ENCODE measurements at regions not wholly inside any gene's neighbourhood (a gene's known extent, or its start where the extent isn't known, plus 50 kb on each side); places are given as distances from the start of the nearest gene placed in this dataset.

DNA sequence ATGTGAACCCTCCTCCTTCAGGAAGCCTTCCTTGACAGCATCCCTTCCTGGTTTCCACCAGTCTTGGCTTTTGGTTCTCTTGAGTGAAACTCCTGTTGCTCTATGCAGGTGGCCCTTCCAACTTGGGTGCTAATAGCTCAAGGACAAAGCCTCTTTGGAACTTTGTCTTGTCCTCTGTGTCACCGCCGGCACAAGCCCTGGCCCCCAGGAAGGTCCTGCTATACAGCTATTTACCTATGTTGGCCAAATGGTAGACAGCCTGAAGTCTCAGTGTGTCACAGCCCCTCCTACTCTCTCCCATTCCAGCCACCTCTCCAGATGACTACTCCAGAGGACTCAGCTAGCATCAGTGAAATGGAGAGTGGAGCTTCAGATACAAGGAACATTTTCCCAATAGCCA lies 94.7 kb upstream of the ZNF618 start:
- Histone ChIP-seq H4K20me1 (ENCODE audit: control insufficient read depth, extremely low read depth, insufficient read depth, low read length) (no peaks in the 10 kb centered on the region), H3K27me3 (ENCODE audit: control insufficient read depth, insufficient read depth, low read length) (peaks cover 17% of the 10 kb centered on the region)
- TF ChIP-seq, protein P1, sequence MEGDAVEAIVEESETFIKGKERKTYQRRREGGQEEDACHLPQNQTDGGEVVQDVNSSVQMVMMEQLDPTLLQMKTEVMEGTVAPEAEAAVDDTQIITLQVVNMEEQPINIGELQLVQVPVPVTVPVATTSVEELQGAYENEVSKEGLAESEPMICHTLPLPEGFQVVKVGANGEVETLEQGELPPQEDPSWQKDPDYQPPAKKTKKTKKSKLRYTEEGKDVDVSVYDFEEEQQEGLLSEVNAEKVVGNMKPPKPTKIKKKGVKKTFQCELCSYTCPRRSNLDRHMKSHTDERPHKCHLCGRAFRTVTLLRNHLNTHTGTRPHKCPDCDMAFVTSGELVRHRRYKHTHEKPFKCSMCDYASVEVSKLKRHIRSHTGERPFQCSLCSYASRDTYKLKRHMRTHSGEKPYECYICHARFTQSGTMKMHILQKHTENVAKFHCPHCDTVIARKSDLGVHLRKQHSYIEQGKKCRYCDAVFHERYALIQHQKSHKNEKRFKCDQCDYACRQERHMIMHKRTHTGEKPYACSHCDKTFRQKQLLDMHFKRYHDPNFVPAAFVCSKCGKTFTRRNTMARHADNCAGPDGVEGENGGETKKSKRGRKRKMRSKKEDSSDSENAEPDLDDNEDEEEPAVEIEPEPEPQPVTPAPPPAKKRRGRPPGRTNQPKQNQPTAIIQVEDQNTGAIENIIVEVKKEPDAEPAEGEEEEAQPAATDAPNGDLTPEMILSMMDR (conservative IDR thresholded peaks at IDR 0.05 in 1 of 2, IDR thresholded peaks at IDR 0.05 in 1 of 2; ENCODE audit: low read depth in 1 of 2, low read length in 2 of 2), result no peak
- TF ChIP-seq EZH2 (IDR thresholded peaks at IDR 0.05; ENCODE audit: low read length, missing control alignments), result no peak

DNA sequence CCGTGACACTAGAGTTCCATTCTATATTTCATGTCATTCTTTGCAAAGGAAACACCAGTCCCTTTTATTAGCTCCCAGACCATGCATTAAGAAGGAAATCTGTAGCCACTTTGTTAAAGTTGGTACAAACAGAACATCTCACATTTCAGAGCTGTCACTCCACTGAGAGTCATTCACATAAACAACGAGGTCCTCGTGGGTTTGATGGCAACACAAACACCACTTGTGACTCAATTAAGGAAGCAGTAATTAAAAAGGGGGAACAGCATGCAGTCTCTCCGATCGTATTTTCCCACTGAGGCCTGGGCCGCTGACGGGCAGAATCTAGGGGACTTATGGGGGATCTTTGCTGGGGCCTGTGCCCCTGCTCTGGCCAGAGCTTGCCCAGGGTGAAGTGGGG lies 94.2 kb upstream of the ZNF618 start:
- no peak for DNase-seq (ENCODE audit: low read depth in 2 of 2)
- Histone ChIP-seq H3K4me3 (replicated peaks in 1 of 4; ENCODE audit: control extremely low read depth in 1 of 4, insufficient read depth in 1 of 4, low read depth in 3 of 4, low read length in 4 of 4) (no peak overlapping the region), H4K20me1 (ENCODE audit: control insufficient read depth, extremely low read depth, insufficient read depth, low read length) (no peaks in the 10 kb centered on the region), H3K4me1 (ENCODE audit: control insufficient read depth, extremely low read depth, insufficient read depth, low read length) (no peaks in the 10 kb centered on the region), H3K4me2 (ENCODE audit: extremely low read depth, insufficient read depth, low read length) (no peak overlapping the region), H3K9me3 (ENCODE audit: control insufficient read depth, insufficient read depth, low read depth, low read length) (no peaks in the 10 kb centered on the region), H3K27me3 (ENCODE audit: control insufficient read depth, insufficient read depth, low read length) (peaks cover 17% of the 10 kb centered on the region), H3K27ac (ENCODE audit: insufficient read depth, low read length) (no peak overlapping the region), H3K9ac (ENCODE audit: insufficient read depth, low read length) (no peak overlapping the region), H3K79me2 (ENCODE audit: control insufficient read depth, insufficient read depth, low read length) (no peaks in the 10 kb centered on the region), H2AFZ (ENCODE audit: low read length) (no peak overlapping the region), H3K36me3 (ENCODE audit: control insufficient read depth, insufficient read depth, low read length) (no peaks in the 10 kb centered on the region)
- no peak for TF ChIP-seq EZH2 (IDR thresholded peaks at IDR 0.05; ENCODE audit: low read length, missing control alignments)
- TF ChIP-seq, protein P1 (conservative IDR thresholded peaks at IDR 0.05 in 1 of 2, IDR thresholded peaks at IDR 0.05 in 1 of 2; ENCODE audit: low read depth in 1 of 2, low read length in 2 of 2), result no peak

More for the DNA sequence above, 94.7 kb upstream of the ZNF618 start:
- no peak overlapping the region for H3K27ac ChIP-seq (ENCODE audit: insufficient read depth, low read length)
- no peaks in the 10 kb centered on the region for H3K4me1 ChIP-seq (ENCODE audit: control insufficient read depth, extremely low read depth, insufficient read depth, low read length)
- no peaks in the 10 kb centered on the region for H3K9me3 ChIP-seq (ENCODE audit: control insufficient read depth, insufficient read depth, low read depth, low read length)
- DNase-seq (ENCODE audit: low read depth in 2 of 2), result no peak
- no peak overlapping the region for H2AFZ ChIP-seq (ENCODE audit: low read length)
- no peak overlapping the region for H3K9ac ChIP-seq (ENCODE audit: insufficient read depth, low read length)
- H3K4me2 ChIP-seq (ENCODE audit: extremely low read depth, insufficient read depth, low read length), result no peak overlapping the region
- H3K4me3 ChIP-seq (replicated peaks in 1 of 4; ENCODE audit: control extremely low read depth in 1 of 4, insufficient read depth in 1 of 4, low read depth in 3 of 4, low read length in 4 of 4), result no peak overlapping the region
- no peaks in the 10 kb centered on the region for H3K79me2 ChIP-seq (ENCODE audit: control insufficient read depth, insufficient read depth, low read length)
- no peaks in the 10 kb centered on the region for H3K36me3 ChIP-seq (ENCODE audit: control insufficient read depth, insufficient read depth, low read length)

DNA sequence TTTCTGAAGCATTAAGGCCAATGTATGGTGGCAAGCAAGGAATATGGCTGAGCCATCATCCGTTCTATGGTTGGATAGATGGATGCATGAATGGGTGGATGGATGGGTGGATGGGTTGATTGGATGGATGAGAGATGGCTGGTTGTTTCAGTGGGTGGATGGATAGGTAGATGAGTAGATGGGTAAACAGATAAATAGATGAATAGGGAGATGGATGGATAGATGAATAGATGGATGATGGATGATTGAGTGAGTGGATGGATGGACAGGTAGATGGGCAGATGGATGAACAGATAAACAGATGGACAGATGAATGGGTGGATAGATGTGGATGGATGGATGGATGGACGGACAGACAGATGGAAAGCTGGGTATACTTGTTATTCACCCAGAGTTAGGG lies 92.6 kb upstream of the ZNF618 start:
- Histone ChIP-seq H3K79me2 (ENCODE audit: control insufficient read depth, insufficient read depth, low read length) (no peaks in the 10 kb centered on the region), H3K27me3 (ENCODE audit: control insufficient read depth, insufficient read depth, low read length) (peaks cover 29% of the 10 kb centered on the region)
- DNase-seq (ENCODE audit: low read depth in 2 of 2), result no peak

More for the DNA sequence above, 92.6 kb upstream of the ZNF618 start:
- H3K4me2 ChIP-seq (ENCODE audit: extremely low read depth, insufficient read depth, low read length), result no peak overlapping the region
- no peaks in the 10 kb centered on the region for H4K20me1 ChIP-seq (ENCODE audit: control insufficient read depth, extremely low read depth, insufficient read depth, low read length)
- H3K4me1 ChIP-seq (ENCODE audit: control insufficient read depth, extremely low read depth, insufficient read depth, low read length), result no peaks in the 10 kb centered on the region
- no peak overlapping the region for H2AFZ ChIP-seq (ENCODE audit: low read length)
- no peaks in the 10 kb centered on the region for H3K36me3 ChIP-seq (ENCODE audit: control insufficient read depth, insufficient read depth, low read length)
- no peak for TF ChIP-seq EZH2 (IDR thresholded peaks at IDR 0.05; ENCODE audit: low read length, missing control alignments)
- TF ChIP-seq, protein P1 (conservative IDR thresholded peaks at IDR 0.05 in 1 of 2, IDR thresholded peaks at IDR 0.05 in 1 of 2; ENCODE audit: low read depth in 1 of 2, low read length in 2 of 2), result no peak
- no peak overlapping the region for H3K4me3 ChIP-seq (replicated peaks in 1 of 4; ENCODE audit: control extremely low read depth in 1 of 4, insufficient read depth in 1 of 4, low read depth in 3 of 4, low read length in 4 of 4)
- no peaks in the 10 kb centered on the region for H3K9me3 ChIP-seq (ENCODE audit: control insufficient read depth, insufficient read depth, low read depth, low read length)
- no peak overlapping the region for H3K27ac ChIP-seq (ENCODE audit: insufficient read depth, low read length)
- no peak overlapping the region for H3K9ac ChIP-seq (ENCODE audit: insufficient read depth, low read length)

All from fibroblast of lung (primary cell).